ENCODE measurements at regions not wholly inside any gene's neighbourhood (a gene's known extent, or its start where the extent isn't known, plus 50 kb on each side); places are given as distances from the start of the nearest gene placed in this dataset.

GRCh38 chr18:59963229-59963628, 63.4 kb downstream of the PMAIP1 start:
- TF ChIP-seq POLR2AphosphoS5 (IDR thresholded peaks at IDR 0.05; ENCODE audit: low read depth, low read length) (no peak), CTCF (IDR thresholded peaks at IDR 0.05) (no peak)
